K562 (cell line): ENCODE measurements at regions not wholly inside any gene's neighbourhood (a gene's known extent, or its start where the extent isn't known, plus 50 kb on each side); places are given as distances from the start of the nearest gene placed in this dataset.
A peak's percentile ranks its signal among the peaks of the same experiment; 100 is the strongest.

Experiments used
- ATAC-seq: fragments of 200-7000 bp; cut with Tn5 transposase; 3 replicates; pipeline ENCODE4 v1.9.1; 2020; ENCODE audit warnings: moderate library complexity
- BruUV-seq: library from RNA; stranded (reverse); fragments of 400-500 nt; replicated peaks from 2 replicates; lab custom pipeline; 2021; lab: Mats Ljungman, UMichigan
- CTCF ChIA-PET: fragments of 300-600 bp; formaldehyde crosslinking; extraction: SDS; loops from one replicate; lab custom pipeline; 2021; ENCODE audit warnings: low intra/inter-chr PET ratio; lab: Yijun Ruan, JAX
- POLR2A ChIA-PET: fragments of 300-600, 350-650 bp; sonication (Branson Sonifier 250); formaldehyde crosslinking; extraction: SDS; loops from one replicate; lab custom pipeline; 2021; ENCODE audit warnings: antibody characterized with exemption, inconsistent platforms; lab: Yijun Ruan, JAX
- DNase-seq, 4 experiments: peaks; one replicate each; pipeline versions ENCODE4 v3.0.0 to v3.0.0-alpha.2; 2011 to 2018; ENCODE audit warnings: low spot score in 3 of 4, mixed read lengths in 3 of 4; ENCODE audit errors: extremely low read depth in 1 of 4
- FAIRE-seq: peaks from 2 replicates; lab custom pipeline; 2011; peaks lifted over from hg19 to GRCh38; lab: Jason Lieb, UNC
- H2AFZ ChIP-seq: 2 replicates; pipeline ENCODE4 v1.6.0; 2011; ENCODE audit warnings: low read depth, low read length, control low read depth, inconsistent platforms
- H3K27ac ChIP-seq: fragments of 200-600 bp; 3 replicates; pipeline ENCODE4 v1.8.0; 2011; ENCODE audit warnings: low read depth, mild to moderate bottlenecking, control low read depth, inconsistent platforms, low read length, moderate library complexity, mixed read lengths; ENCODE audit errors: extremely low read depth
- H3K27me3 ChIP-seq, 2 experiments: fragments of 300-600 bp in 1 of 2; 2 replicates in 1 of 2; 3 replicates in 1 of 2; pipeline versions ENCODE4 v1.6.0 to v1.8.0; 2011; ENCODE audit warnings: inconsistent platforms in 2 of 2, low read length in 2 of 2, mild to moderate bottlenecking in 1 of 2, mixed read lengths in 1 of 2, moderate library complexity in 1 of 2; ENCODE audit not compliant: control insufficient read depth in 2 of 2, insufficient read depth in 2 of 2
- H3K36me3 ChIP-seq: fragments of 300-600 bp; 3 replicates; pipeline ENCODE4 v1.8.0; 2011; ENCODE audit warnings: mild to moderate bottlenecking, low read length, inconsistent platforms; ENCODE audit not compliant: control insufficient read depth, insufficient read depth
- H3K4me1 ChIP-seq, 2 experiments: fragments of 200-600 bp in 1 of 2; replicated peaks in 1 of 2; 2 replicates in 1 of 2; 3 replicates in 1 of 2; pipeline versions ENCODE4 v1.5.1 to v1.8.0; 2011; ENCODE audit warnings: inconsistent platforms in 2 of 2, low read length in 2 of 2, mild to moderate bottlenecking in 1 of 2, mixed read lengths in 1 of 2, moderate library complexity in 1 of 2; ENCODE audit not compliant: control insufficient read depth in 2 of 2, insufficient read depth in 2 of 2
- H3K4me2 ChIP-seq: 2 replicates; pipeline ENCODE4 v1.6.1; 2011; ENCODE audit warnings: low read length, control low read depth, inconsistent platforms, mixed read lengths; ENCODE audit not compliant: insufficient read depth
- H3K4me3 ChIP-seq: fragments of 200-600 bp; sonication (generic), shearing (Covaris generic); 2 replicates; pipeline ENCODE4 v1.5.1; 2016; ENCODE audit warnings: control low read depth, inconsistent platforms
- H3K79me2 ChIP-seq: fragments of 200-600 bp; 3 replicates; pipeline ENCODE4 v1.8.0; 2011; ENCODE audit warnings: low read length, inconsistent platforms; ENCODE audit not compliant: control insufficient read depth, insufficient read depth
- H3K9ac ChIP-seq, 2 experiments: 2 replicates each; pipeline versions ENCODE4 v1.6.0 to v1.6.1; 2011; ENCODE audit warnings: low read depth in 2 of 2, low read length in 2 of 2, control low read depth in 1 of 2, inconsistent platforms in 1 of 2, mild to moderate bottlenecking in 1 of 2, mixed read lengths in 1 of 2; ENCODE audit not compliant: insufficient read depth in 1 of 2
- H3K9me1 ChIP-seq: one replicate; pipeline ENCODE4 v1.6.0; 2011; ENCODE audit warnings: inconsistent platforms, mild to moderate bottlenecking, low read length, moderate library complexity; ENCODE audit not compliant: control insufficient read depth, insufficient read depth
- H3K9me3 ChIP-seq: replicated peaks from 2 replicates; pipeline ENCODE4 v1.5.1; 2011; ENCODE audit warnings: low read depth, low read length, inconsistent platforms; ENCODE audit not compliant: control insufficient read depth, insufficient read depth
- H4K20me1 ChIP-seq: replicated peaks from 2 replicates; pipeline ENCODE4 v1.6.1; 2011; ENCODE audit warnings: low read length, inconsistent platforms, mixed read lengths; ENCODE audit not compliant: control insufficient read depth, insufficient read depth
- CHD4 ChIP-seq: fragments of 200-600 bp; sonication (generic); IDR thresholded peaks from 3 replicates; pipeline ENCODE4 v1.6.1; 2012; ENCODE audit warnings: low read depth, mild to moderate bottlenecking, mixed read lengths, low read length, inconsistent platforms; ENCODE audit not compliant: insufficient read depth, insufficient replicate concordance, poor library complexity, severe bottlenecking
- EWSR1 ChIP-seq: fragments of 450-650 bp; IDR thresholded peaks from 2 replicates; pipeline ENCODE4 v1.6.1; 2018; ENCODE audit warnings: borderline replicate concordance, mild to moderate bottlenecking, low read depth, moderate library complexity; ENCODE audit not compliant: partially characterized antibody
- GATA2 ChIP-seq: sonication (generic); formaldehyde crosslinking; IDR thresholded peaks from 2 replicates; pipeline ENCODE4 v1.4.0; 2020; ENCODE audit warnings: mild to moderate bottlenecking, missing genetic modification reagents
- IFI16 ChIP-seq: fragments of 250-450 bp; sonication (Bioruptor Pico); IDR thresholded peaks from 2 replicates; pipeline ENCODE4 v2.1.2; 2022; ENCODE audit warnings: mild to moderate bottlenecking, inconsistent platforms
- NFIC ChIP-seq: fragments of 450-650 bp; IDR thresholded peaks from 2 replicates; pipeline ENCODE4 v1.6.1; 2017; ENCODE audit warnings: mild to moderate bottlenecking, inconsistent platforms
- ZNF444 ChIP-seq: fragments of 250-450 bp; sonication (Bioruptor Pico); IDR thresholded peaks from 2 replicates; pipeline ENCODE4 v1.4.0; 2020; ENCODE audit warnings: mild to moderate bottlenecking, moderate library complexity
- WGBS: fragments of 100-300 bp; shearing (Covaris generic); methylation state at CpG from one replicate; pipeline ENCODE4 v1.1.6; 2016; ENCODE audit warnings: low coverage, mixed read lengths; ENCODE audit not compliant: insufficient coverage; ENCODE audit errors: missing lambda C conversion rate; 5-methylcytosine and 5-hydroxymethylcytosine counted together
- in situ Hi-C: fragments of 300-500 bp; cut with MboI; formaldehyde crosslinking; loops from 4 replicates; pipeline ENCODE4 v1.15.0; 2018; ENCODE audit warnings: inconsistent platforms, mixed read lengths
- intact Hi-C: fragments of 100-400 bp; cut with micrococcal nuclease; formaldehyde crosslinking; loops from 2 replicates; pipeline ENCODE4 v1.14.2; 2022

DNA sequence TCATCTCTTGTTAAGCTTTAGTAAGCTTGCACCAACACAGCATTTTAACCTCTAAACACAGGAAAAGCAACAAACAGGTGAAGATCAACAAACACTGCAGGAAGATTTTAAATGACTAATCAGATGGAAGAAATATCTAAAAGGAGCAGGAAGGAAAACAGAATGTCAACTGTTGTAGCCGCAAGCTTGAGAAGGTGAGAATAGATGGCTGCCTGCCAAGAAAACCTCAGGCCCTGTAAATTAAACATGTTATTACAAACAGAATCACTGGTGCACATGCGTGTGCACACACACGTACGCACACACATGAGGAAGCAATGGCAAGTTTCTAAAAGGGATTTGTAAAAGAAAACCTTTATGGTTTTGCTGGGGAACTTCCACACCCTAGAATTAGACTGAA lies 257.8 kb upstream of the GALNT5 start:
- Histone ChIP-seq H3K79me2 (no peaks in the 10 kb centered on the region), H3K4me3 (no peak overlapping the region), H3K4me1 (no peaks in the 10 kb centered on the region), H4K20me1 (no peaks in the 10 kb centered on the region), H3K27ac (no peak overlapping the region), H3K36me3 (no peaks in the 10 kb centered on the region), H3K9me3 (no peaks in the 10 kb centered on the region), H2AFZ (peak overlapping the region; percentile 66), H3K4me2 (no peak overlapping the region; the same call in 1 of the 2 replicates), H3K9ac (no peak overlapping the region), H3K27me3 (no peaks in the 10 kb centered on the region), H3K9me1 (no peaks in the 10 kb centered on the region)
- WGBS = 5% methylated on average over 4 of the region's 4 CpGs
- ChIA-PET POLR2A (no interaction called here), CTCF (no interaction called here)
- no TSS peak for BruUV-seq
- in situ Hi-C loops = no loop called here
- no peak for TF ChIP-seq EWSR1
- peak; percentile 73 for TF ChIP-seq NFIC
- DNase-seq (peak in 1 of 4 experiments; percentile 7), FAIRE-seq (no peak), ATAC-seq (no peak)
- intact Hi-C loops = no loop called here

DNA sequence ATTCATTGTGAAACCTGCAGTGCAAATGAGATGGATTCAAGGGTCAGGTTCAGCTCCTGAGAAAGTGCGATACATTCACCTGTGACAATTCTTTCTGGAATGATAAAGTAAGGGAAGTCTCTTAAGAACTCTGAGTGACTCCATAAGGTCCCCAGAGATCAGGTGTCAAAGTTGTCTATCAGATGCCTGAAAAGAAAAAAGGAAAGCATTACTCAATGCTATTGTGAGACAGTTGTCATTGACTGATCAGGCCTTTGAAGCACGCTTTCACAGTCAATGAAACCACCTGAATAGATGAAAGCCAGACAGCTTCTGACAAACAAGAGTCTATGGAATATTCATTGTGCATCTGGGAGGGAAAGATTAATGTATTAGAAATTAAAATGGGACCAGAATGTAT lies 252.7 kb upstream of the GALNT5 start:
- POLR2A ChIA-PET = no interaction called here
- Histone ChIP-seq H3K9ac (no peak overlapping the region), H3K4me3 (no peak overlapping the region), H3K9me3 (no peaks in the 10 kb centered on the region), H3K79me2 (no peaks in the 10 kb centered on the region), H3K9me1 (no peaks in the 10 kb centered on the region), H3K4me2 (no peak overlapping the region), H2AFZ (no peak overlapping the region), H4K20me1 (no peaks in the 10 kb centered on the region), H3K4me1 (no peaks in the 10 kb centered on the region), H3K27ac (no peak overlapping the region), H3K36me3 (no peaks in the 10 kb centered on the region), H3K27me3 (no peaks in the 10 kb centered on the region)
- no peak for FAIRE-seq
- CTCF ChIA-PET = no interaction called here
- intact Hi-C loops = no loop called here
- no TSS peak for BruUV-seq
- no peak for ATAC-seq
- DNase-seq = no peak
- WGBS = 0% methylated on average over 2 of the region's 2 CpGs
- in situ Hi-C loops = no loop called here
- TF ChIP-seq GATA2 (CRISPR knock-in tag) = no peak
- no peak for TF ChIP-seq ZNF444 (CRISPR knock-in tag)
- no peak for TF ChIP-seq CHD4
- TF ChIP-seq IFI16 (CRISPR knock-in tag) = no peak
